CD4-positive, alpha-beta T cell treated with Interleukin-4 for 4 hours (primary cell): ENCODE measurements at regions not wholly inside any gene's neighbourhood (a gene's known extent, or its start where the extent isn't known, plus 50 kb on each side); places are given as distances from the start of the nearest gene placed in this dataset.

Experiments used
- DNase-seq: peaks from one replicate; pipeline ENCODE4 v3.0.0-alpha.2; 2020

- DNase-seq = no peak
Observed at GRCh38 chr10:78277314-78278057, 243.8 kb downstream of the RPS24 start.

- no peak for DNase-seq
Observed at GRCh38 chr10:78278058-78278404, 244.4 kb downstream of the RPS24 start.

- DNase-seq = no peak
Observed at GRCh38 chr10:78279756-78280155, 246.1 kb downstream of the RPS24 start.

- no peak for DNase-seq
Observed at GRCh38 chr10:78280604-78281003, 246.9 kb downstream of the RPS24 start.

GRCh38 chr10:78281627-78282026, 248.0 kb downstream of the RPS24 start:
- no peak for DNase-seq

- DNase-seq = no peak
Observed at GRCh38 chr10:78283069-78283682, 249.5 kb downstream of the RPS24 start.

- DNase-seq = no peak
Observed at GRCh38 chr10:78284381-78284780, 250.7 kb downstream of the RPS24 start.

GRCh38 chr10:78285226-78285625, 251.6 kb downstream of the RPS24 start:
- DNase-seq = no peak

- no peak for DNase-seq
Observed at GRCh38 chr10:78286186-78286585, 252.5 kb downstream of the RPS24 start.

DNA sequence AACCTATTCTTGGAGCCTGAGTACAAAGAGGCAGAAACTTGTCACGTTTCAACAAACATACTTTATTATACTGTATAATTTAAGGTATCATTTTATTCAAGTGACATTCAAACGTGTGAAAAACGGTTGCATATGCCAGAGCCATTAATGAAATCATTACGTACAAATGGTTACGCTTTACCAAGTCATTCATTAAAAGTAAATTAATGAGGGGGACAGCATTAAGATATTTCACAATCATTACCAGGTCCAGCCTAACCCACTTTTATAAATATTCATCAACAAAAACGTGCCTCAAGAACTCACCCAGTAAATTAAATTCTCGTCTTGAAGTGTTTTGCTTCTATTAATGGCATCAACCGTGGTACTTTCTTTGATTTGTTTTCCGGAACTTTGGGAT, 253.0 kb downstream of the RPS24 start:
- no peak for DNase-seq

GRCh38 chr10:78287618-78288017, 254.0 kb downstream of the RPS24 start:
- no peak for DNase-seq

DNA sequence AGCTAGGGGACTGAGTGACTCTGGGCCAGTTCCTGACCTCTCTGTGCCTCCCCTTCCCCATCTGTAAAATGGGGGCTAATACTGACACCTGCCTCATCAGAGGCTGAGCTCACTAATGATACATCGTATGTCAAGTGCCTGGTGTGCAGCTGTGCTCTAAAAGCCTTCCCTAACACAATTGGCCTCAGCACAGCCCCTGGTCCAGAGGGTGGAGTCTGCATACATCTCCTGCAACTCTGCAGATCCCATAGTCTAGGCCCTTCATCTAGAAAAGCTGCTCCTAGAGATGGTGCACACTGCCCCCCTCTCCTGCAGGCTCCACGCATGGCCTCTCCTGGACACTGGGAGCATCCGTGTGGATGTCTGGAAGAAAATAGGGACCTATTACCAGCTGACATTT, 255.0 kb downstream of the RPS24 start:
- DNase-seq = no peak

- no peak for DNase-seq
Observed at GRCh38 chr10:78290131-78290750, 256.6 kb downstream of the RPS24 start.

DNA sequence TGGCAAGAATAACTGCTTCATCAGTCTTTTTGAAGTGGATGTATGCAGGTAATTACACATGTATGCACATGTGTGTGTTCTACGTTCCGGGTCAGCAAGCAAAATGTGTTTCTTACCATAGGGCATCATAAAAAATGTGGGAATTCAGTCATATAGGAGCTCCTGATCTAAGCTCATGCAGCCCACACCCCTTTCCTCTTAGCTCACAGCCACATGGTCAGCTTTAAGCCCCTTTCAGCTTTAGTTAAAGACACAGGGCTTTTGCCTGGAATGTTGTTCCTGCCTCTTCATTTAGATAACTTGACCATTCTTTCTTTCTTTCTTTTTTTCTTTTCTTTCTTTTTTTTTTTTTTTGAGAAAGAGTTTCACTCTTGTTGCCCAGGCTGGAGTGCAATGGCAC, 258.1 kb downstream of the RPS24 start:
- DNase-seq = no peak

DNA sequence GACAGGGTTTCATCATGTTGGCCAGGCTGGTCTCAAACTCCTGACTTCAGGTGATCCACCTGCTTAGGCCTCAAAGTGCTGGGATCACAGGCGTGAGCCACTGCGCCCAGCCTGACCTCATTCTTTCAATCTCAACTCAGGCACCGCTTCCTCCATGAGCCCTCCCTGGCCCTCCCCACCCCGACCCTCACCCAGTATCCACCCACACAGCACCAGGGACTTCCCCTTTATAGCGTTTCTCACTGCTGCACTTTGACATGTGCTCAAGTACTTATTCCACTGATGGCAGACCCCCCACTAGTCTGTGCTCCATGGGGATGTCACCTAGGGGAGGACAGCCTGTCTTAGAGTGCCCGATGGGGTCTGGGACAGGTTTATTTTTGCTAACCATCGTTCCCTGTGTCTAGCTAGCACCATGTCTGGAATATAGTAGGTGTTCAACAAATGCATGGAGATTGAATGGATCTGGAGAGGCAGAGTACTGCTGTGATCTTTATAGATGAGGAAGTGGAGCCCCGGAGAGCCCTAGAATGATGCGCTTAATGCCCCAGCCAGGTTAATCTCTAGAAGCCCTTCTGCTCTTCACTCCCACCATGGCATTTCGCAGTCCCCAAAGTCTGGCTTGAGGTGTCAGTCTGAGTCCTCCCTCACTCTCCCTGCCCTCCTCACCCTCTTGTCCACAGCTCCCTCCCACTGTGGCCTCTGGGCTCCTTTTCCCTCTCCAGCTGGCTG, 258.8 kb downstream of the RPS24 start:
- no peak for DNase-seq

DNA sequence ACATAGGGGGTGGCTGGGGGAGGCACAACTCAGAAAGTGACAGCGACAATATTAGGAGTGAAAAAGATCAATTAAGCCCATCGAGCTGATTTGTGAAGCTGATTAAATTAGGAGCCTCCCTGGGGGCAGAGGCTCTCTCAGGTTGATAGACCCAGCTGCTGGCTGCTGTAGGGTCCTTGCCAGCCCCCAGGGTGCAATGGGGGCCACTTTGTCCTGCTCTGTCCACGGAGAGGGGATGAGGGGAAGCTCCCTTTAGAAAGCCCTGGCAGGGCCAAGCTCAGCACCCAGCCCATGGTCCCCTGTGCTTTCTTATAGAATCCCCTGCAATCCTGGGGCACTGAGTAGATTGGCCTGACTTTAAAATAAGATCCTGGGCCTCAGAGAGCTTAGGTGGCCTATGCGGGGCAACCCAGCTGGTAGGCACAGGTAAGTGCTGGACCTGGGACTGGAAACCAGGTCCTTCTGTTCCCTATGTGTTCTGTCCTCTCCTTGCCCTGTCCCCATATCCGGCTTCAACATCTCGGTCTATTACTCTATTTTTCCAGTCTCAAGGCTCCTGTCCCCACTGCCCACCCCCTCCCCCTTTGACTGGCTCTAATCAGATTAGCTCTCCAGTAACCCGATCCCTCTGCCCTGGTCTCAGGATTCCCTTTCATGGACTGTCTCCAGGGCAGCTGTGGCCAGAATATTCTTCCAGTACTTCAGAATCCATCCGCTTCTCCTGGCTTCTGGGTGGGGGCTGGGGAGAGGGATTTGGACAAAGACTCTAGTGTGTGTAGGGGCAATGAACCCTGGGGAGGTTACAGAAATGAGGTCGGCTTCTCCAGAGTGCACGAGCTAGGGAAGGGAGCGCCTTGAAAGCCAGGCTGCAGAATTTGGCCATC, 259.6 kb downstream of the RPS24 start:
- no peak for DNase-seq

DNA sequence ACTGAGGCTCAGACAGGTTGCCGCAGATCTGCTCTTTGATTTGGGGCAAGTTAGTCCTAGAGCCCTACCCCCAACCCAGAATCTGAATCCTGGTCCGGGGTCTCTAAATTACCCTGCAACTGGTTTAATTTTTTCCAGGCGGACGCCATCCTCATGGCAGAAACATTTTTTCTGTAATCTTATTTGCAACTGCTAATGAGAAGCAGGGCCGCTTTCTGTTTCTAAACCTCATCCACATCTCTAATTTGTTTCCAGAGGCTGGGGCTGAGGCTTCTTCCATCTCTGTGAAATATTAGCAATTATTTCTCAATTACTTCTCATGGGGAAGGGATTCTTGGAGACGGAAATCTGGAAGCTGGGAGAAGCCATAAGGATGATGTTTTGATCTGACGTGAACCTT, 261.6 kb downstream of the RPS24 start:
- DNase-seq = no peak

- no peak for DNase-seq
Observed at GRCh38 chr10:78296785-78297184, 263.1 kb downstream of the RPS24 start.

DNA sequence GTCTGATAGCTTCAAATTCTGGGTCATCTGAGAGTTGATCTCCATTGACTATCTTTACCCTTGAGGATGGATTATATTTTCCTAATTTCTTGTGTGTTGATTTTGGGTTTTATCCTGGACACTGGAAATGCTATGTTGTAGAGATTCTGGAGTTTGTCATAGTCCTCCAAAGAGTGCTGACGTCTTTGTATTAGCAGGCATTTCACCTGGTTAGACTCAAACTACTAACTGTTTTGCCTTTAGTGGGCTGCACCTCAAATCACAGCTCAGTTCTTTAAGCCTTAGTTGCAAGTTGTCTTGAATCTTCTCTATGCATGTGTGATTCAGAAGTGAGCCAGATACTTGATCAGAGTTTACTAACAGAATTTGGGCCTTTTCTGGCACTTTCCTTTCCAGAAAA, 264.3 kb downstream of the RPS24 start:
- no peak for DNase-seq

GRCh38 chr10:78298835-78299234, 265.2 kb downstream of the RPS24 start:
- DNase-seq = no peak

DNA sequence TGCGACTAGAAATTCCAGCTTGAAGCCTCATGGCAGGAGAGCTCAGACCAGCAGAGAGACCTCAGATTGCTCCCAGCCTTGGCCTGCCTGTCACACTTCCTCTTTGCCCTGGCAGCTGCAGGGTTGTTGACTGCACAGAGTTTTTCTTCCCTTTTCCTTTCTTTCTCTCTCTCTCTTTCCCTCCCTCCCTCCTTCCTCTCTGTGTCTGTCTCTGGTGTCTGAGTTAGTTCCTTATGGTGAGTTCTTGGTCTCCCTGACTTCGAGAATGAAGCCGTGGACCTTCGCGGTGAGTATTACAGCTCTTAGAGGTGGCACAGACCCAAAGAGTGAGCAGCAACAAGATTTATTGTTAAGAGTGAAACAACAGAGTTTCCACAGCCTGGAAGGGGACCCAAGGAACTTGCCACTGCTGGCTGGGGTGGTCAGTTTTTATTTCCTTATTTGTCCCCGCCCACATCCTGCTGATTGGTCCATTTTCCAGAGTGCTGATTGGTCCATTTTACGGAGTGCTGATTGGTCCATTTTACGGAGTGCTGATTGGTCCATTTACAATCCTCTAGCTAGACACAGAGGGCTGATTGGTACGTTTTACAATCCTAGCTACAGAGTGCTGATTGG, 266.3 kb downstream of the RPS24 start:
- DNase-seq = peak; percentile 13

DNA sequence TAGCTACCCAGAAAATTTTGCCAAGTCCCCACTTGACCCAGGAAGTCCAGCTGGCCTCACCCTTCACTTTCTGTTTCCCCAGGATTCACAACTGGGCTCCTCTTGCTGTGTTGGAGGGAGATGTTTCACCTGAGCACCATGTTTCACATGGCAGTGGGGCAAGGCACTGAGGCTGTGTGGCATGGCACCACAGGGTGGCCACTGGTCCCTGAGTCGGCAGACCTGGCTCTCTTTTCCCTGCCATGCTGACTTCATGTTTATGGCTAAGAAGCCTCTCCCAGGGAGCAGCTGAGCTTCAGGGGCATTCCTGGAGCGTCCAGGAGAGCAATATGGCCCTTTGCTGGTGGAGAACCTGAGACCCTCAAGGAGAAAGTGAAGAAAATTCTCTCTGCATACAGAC, 266.9 kb downstream of the RPS24 start:
- DNase-seq = no peak
